Vagina (tissue), 2 donors: ENCODE measurements at regions not wholly inside any gene's neighbourhood (a gene's known extent, or its start where the extent isn't known, plus 50 kb on each side); places are given as distances from the start of the nearest gene placed in this dataset.

Experiments
- DNase-seq, 2 donors: peaks; one replicate each; pipeline ENCODE4 v3.0.0-alpha.2; 2017; ENCODE audit errors: extremely low spot score in 2 of 2
- H3K27ac ChIP-seq: fragments of 200-600 bp; sonication (generic); one replicate; pipeline ENCODE4 v1.5.1; 2019
- H3K27me3 ChIP-seq: fragments of 200-600 bp; sonication (generic); one replicate; pipeline ENCODE4 v1.5.1; 2019
- H3K36me3 ChIP-seq, 2 donors: fragments of 200-600 bp; sonication (generic); one replicate each; pipeline ENCODE4 v1.5.1; 2017 to 2019
- H3K4me1 ChIP-seq: fragments of 200-600 bp; sonication (generic); one replicate; pipeline ENCODE4 v1.5.1; 2019
- H3K4me3 ChIP-seq, 2 donors: fragments of 200-600 bp; sonication (generic); 1 replicate in 1 of 2; 2 replicates in 1 of 2; pipeline ENCODE4 v1.5.1; 2016 to 2019
- H3K9me3 ChIP-seq: fragments of 200-600 bp; sonication (generic); one replicate; pipeline ENCODE4 v1.5.1; 2019
- POLR2A ChIP-seq, 2 donors: fragments of 450-650 bp; IDR thresholded peaks; one replicate each; pipeline ENCODE4 v1.6.1; 2017; ENCODE audit warnings: antibody characterized with exemption in 2 of 2, mild to moderate bottlenecking in 2 of 2, moderate library complexity in 2 of 2
- POLR2AphosphoS5 ChIP-seq, 2 donors: sonication (generic); formaldehyde crosslinking; IDR thresholded peaks; one replicate each; pipeline ENCODE4 v1.9.0; 2017; ENCODE audit warnings: antibody characterized with exemption in 2 of 2, mild to moderate bottlenecking in 2 of 2, low read depth in 1 of 2; ENCODE audit not compliant: insufficient read depth in 1 of 2
- intact Hi-C: fragments of 100-400 bp; cut with DNase I; formaldehyde crosslinking; loops from one replicate; pipeline ENCODE4 v1.15.1; 2023
- TF ChIP-seq, protein P1 (sequence below), 3 experiments: fragments of 450-650 bp in 2 of 3; fragments of 200-600 bp in 1 of 3; sonication (generic) in 1 of 3; IDR thresholded peaks; one replicate each; pipeline ENCODE4 v1.5.1; 2017 to 2019; ENCODE audit warnings: antibody characterized with exemption in 3 of 3, mild to moderate bottlenecking in 2 of 3, moderate library complexity in 2 of 3

DNA sequence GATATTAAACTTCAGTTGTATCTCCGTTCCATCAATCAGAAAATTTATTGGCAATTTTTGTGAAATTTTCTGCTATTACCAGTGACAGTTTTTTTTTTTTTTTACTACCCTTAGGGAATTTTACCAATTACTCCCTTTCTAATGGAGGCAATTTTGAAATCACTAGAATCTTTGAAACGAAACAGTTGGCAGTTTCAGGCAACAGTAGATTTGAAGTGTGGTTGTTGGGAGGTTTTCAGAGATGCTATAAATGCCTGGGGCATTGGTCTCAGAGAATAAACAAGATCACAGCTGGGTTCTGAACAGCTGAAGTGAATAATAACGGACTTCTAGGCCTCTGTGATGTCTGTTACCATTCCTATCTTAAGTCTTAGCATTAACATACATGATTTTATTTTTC lies 535.9 kb upstream of the POT1 start:
- H3K36me3 ChIP-seq: no peaks in the 10 kb centered on the region
- H3K27ac ChIP-seq: no peak overlapping the region
- H3K9me3 ChIP-seq: no peaks in the 10 kb centered on the region
- DNase-seq: no peak
- H3K4me1 ChIP-seq: no peaks in the 10 kb centered on the region
- no peak overlapping the region for H3K4me3 ChIP-seq
- TF ChIP-seq POLR2AphosphoS5 (IDR thresholded peaks at IDR 0.05; ENCODE audit: insufficient read depth in 1 of 2, low read depth in 1 of 2) (no peak), POLR2A (IDR thresholded peaks at IDR 0.05) (no peak)
- TF ChIP-seq, protein P1, sequence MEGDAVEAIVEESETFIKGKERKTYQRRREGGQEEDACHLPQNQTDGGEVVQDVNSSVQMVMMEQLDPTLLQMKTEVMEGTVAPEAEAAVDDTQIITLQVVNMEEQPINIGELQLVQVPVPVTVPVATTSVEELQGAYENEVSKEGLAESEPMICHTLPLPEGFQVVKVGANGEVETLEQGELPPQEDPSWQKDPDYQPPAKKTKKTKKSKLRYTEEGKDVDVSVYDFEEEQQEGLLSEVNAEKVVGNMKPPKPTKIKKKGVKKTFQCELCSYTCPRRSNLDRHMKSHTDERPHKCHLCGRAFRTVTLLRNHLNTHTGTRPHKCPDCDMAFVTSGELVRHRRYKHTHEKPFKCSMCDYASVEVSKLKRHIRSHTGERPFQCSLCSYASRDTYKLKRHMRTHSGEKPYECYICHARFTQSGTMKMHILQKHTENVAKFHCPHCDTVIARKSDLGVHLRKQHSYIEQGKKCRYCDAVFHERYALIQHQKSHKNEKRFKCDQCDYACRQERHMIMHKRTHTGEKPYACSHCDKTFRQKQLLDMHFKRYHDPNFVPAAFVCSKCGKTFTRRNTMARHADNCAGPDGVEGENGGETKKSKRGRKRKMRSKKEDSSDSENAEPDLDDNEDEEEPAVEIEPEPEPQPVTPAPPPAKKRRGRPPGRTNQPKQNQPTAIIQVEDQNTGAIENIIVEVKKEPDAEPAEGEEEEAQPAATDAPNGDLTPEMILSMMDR (IDR thresholded peaks at IDR 0.05): no peak
- intact Hi-C loops: no loop called here
- no peaks in the 10 kb centered on the region for H3K27me3 ChIP-seq

DNA sequence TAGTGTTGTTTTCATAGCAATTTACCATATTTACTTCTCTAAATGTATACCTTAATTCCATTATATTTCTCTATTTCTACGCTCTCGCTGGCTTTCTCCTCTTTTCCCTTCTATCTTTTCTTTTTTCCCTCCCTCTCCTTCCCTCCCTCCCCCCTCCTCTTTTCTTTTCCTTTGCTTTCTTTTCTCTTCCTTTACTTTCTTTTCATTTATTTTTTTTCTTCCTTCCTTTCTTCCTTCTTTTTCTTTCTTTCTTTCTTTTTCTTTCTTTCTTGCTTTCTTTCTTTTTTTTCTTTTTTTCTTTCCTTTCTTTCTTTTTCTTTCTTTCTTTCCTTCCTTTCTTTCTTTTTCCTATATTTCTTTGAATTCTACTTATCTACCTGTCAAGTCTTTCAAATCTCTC lies 533.0 kb upstream of the POT1 start:
- Histone ChIP-seq H3K27ac (no peak overlapping the region), H3K27me3 (no peaks in the 10 kb centered on the region), H3K4me1 (no peaks in the 10 kb centered on the region), H3K36me3 (no peaks in the 10 kb centered on the region), H3K4me3 (no peak overlapping the region), H3K9me3 (peaks cover 6% of the 10 kb centered on the region)
- intact Hi-C loops: no loop called here
- DNase-seq: no peak
- TF ChIP-seq, protein P1 (IDR thresholded peaks at IDR 0.05): no peak
- no peak for TF ChIP-seq POLR2AphosphoS5 (IDR thresholded peaks at IDR 0.05; ENCODE audit: insufficient read depth in 1 of 2, low read depth in 1 of 2)
- no peak for TF ChIP-seq POLR2A (IDR thresholded peaks at IDR 0.05)

DNA sequence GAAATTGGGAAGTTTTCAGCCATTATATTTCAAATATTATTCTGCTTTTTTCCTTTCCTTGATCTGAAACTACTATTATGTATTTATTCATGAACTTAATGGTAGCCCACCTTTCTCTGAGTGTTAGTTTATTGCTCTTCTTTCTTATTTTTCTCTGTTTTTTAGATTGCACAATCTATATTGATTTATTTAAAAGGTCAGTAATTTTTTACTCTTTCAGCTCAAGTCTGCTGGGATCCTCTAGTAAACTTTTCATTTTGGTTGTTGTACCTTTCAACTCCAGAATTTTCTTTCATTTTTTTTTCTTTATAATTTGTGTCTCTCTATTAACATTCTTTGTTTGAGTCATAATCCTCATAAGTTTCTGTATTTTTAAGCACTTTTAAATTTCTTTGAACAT lies 529.4 kb upstream of the POT1 start:
- Histone ChIP-seq H3K4me3 (no peak overlapping the region), H3K9me3 (peaks cover 6% of the 10 kb centered on the region), H3K27me3 (no peaks in the 10 kb centered on the region), H3K4me1 (no peaks in the 10 kb centered on the region), H3K36me3 (no peaks in the 10 kb centered on the region), H3K27ac (no peak overlapping the region)
- no peak for DNase-seq
- TF ChIP-seq, protein P1 (IDR thresholded peaks at IDR 0.05): no peak
- TF ChIP-seq POLR2AphosphoS5 (IDR thresholded peaks at IDR 0.05; ENCODE audit: insufficient read depth in 1 of 2, low read depth in 1 of 2) (no peak), POLR2A (IDR thresholded peaks at IDR 0.05) (no peak)
- intact Hi-C loops: no loop called here

DNA sequence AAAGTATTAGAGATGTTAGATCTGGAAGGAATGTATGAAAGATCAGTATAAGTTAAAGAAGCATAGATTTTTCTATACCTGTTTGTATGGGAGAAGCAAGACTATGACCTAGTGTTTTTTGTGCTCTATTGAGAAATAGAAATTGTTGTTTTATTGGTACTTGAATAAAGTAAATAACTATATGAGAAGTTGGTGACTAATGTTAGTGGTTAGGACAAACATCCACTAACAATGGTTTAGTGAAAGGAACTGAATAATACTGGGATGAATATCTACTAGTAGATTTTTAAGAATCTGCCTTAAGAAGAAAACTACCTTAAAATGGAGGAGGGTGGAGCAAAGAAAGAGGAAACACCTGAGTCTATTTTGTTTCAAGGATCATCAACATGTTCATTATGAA lies 521.1 kb upstream of the POT1 start:
- Histone ChIP-seq H3K9me3 (no peaks in the 10 kb centered on the region), H3K27ac (no peak overlapping the region), H3K4me1 (no peaks in the 10 kb centered on the region), H3K27me3 (no peaks in the 10 kb centered on the region), H3K4me3 (no peak overlapping the region), H3K36me3 (no peaks in the 10 kb centered on the region)
- intact Hi-C loops: no loop called here
- no peak for TF ChIP-seq POLR2A (IDR thresholded peaks at IDR 0.05)
- TF ChIP-seq, protein P1 (IDR thresholded peaks at IDR 0.05): no peak
- TF ChIP-seq POLR2AphosphoS5 (IDR thresholded peaks at IDR 0.05; ENCODE audit: insufficient read depth in 1 of 2, low read depth in 1 of 2): no peak
- no peak for DNase-seq

DNA sequence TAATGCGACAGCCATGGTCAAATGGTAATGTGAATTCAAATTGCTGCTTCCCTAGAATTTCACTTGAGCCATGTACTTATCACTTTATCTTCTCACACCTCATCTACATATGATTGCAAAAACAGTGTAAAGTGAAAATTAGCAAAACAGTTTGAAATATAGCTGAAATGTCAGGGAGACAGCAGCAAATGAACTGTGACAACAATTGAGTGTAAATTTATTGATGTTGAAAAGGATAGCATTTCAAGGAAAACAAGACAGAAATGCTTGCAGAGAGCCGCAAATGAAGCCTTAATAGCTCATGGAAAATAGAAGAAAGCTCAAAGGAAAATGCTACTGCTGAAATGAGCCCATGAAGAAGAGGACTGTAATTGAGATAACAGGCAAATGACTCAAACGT lies 516.2 kb upstream of the POT1 start:
- H3K27me3 ChIP-seq: no peaks in the 10 kb centered on the region
- H3K4me3 ChIP-seq: no peak overlapping the region
- H3K36me3 ChIP-seq: no peaks in the 10 kb centered on the region
- no peak for DNase-seq
- H3K9me3 ChIP-seq: no peaks in the 10 kb centered on the region
- TF ChIP-seq POLR2A (IDR thresholded peaks at IDR 0.05) (no peak), POLR2AphosphoS5 (IDR thresholded peaks at IDR 0.05; ENCODE audit: insufficient read depth in 1 of 2, low read depth in 1 of 2) (no peak)
- TF ChIP-seq, protein P1 (IDR thresholded peaks at IDR 0.05): no peak
- no peaks in the 10 kb centered on the region for H3K4me1 ChIP-seq
- no peak overlapping the region for H3K27ac ChIP-seq
- intact Hi-C loops: no loop called here
